ENCODE measurements at regions not wholly inside any gene's neighbourhood (a gene's known extent, or its start where the extent isn't known, plus 50 kb on each side); places are given as distances from the start of the nearest gene placed in this dataset.
"Not testable (repeated sequence)": the region's sequence is repeated elsewhere in the genome, so short reads cannot be mapped to it uniquely, and the experiment has no call there.

GRCh38 chr12:89225808-89226411, 126.4 kb downstream of the DUSP6 start:
- DNase-seq: no peak

- DNase-seq: no peak
Observed at GRCh38 chr12:89225401-89225800, 126.9 kb downstream of the DUSP6 start.

DNA sequence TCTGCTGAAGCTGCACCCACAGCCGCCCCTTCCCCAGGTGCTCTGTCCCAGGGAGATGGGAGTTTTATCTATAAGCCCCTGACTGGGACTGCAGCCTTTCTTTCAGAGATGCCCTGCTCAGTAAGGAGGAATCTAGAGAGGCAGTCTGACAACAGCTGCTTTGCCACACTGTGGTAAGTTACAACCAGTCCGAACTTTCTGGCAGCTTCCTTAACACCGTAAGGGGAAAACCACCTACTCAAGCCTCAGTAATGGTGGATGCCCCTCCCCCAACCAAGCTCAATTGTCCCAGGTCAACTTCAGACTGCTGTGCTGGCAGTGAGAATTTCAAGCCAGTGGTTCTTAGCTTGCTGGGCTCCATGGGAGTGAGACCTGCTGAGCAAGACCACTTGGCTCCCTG, 129.7 kb downstream of the DUSP6 start:
- not testable (repeated sequence) for DNase-seq

DNA sequence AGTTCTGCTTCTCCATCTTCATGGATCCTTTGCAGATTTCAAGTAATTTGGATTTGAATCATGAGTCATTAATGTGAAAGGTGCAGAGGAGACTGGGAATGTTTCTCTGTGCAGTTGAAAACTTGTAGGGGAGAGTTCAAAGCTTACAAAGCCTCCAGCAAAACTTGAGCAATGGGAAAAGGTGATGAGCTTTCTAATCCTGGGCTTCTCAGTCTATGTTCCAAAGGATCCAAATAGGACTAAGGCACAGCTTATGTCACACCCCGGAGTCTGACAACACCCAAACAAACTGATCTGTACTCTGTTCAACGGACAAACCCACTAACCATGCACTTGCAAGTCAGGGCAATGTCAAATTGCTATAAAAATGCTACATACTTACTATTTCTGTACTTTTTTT, 134.8 kb downstream of the DUSP6 start:
- DNase-seq: no peak

- no peak for DNase-seq
Observed at GRCh38 chr12:89216211-89216952, 135.9 kb downstream of the DUSP6 start.

DNA sequence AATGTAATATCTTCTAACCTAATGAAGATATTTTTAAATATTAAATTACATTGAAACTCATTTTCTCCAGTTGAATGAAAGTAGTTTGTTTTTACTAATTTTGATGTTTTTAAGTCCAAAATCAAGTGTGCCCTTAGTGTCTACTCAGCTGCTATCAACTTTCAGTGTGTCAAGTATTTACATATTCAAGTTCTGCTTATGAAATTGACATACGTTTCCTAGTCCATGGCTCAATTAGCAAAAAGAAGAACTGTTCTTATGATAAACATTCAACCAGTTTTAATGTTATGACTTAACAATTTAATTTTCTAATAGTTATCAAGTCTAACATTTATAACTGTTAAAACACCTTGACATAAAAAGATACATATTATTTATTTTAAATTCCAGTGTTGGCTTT, 137.1 kb downstream of the DUSP6 start:
- no peak for DNase-seq

GRCh38 chr12:89213747-89214146, 138.6 kb downstream of the DUSP6 start:
- no peak for DNase-seq

GRCh38 chr12:89213139-89213538, 139.2 kb downstream of the DUSP6 start:
- DNase-seq: no peak

- no peak for DNase-seq
Observed at GRCh38 chr12:89212339-89212771, 139.9 kb downstream of the DUSP6 start.

GRCh38 chr12:89211456-89211855, 140.8 kb downstream of the DUSP6 start:
- no peak for DNase-seq

DNA sequence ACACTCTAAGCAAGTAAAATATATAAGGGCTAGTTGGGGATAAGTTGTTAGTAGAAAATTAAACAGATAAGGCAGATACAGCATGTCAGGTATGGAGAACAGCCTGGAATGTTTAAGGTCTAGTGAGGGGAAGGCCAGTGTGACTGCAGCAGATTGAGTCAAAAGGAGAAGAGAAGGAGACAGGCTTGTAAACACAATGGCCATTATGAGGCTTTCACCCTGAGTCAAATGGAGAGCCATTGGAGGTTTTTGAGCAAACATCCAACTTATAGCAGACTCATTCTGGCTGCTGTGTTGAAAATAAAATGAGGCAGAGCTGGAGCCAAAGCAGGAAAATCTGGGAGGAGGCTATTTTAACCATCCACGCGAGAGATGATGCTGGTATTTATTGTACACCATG, 142.0 kb downstream of the DUSP6 start:
- DNase-seq: no peak

- no peak for DNase-seq
Observed at GRCh38 chr12:89208661-89209096, 143.6 kb downstream of the DUSP6 start.

- no peak for DNase-seq
Observed at GRCh38 chr12:89206390-89206789, 145.9 kb downstream of the DUSP6 start.

GRCh38 chr12:89205517-89205916, 146.8 kb downstream of the DUSP6 start:
- no peak for DNase-seq

- no peak for DNase-seq
Observed at GRCh38 chr12:89203144-89203543, 149.2 kb downstream of the DUSP6 start.

DNA sequence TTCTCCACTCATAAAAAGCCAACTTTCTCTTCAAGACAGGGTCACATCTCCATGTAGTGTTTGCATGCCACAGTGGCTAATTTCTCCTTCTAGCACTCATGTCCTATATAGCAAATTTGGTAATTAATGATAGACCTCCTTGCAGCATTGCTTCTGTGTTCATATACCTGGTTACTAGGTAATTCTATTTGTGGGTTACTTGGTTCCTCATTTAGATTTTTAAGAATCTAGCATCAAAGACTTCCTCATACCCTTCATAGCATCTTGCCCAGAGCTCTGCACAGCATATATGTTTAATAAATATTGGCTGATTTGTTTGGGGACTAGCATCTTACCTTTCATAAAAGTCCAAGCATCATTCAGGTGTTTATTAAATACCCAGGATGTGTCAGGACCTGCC, 152.1 kb downstream of the DUSP6 start:
- DNase-seq: no peak

- no peak for DNase-seq
Observed at GRCh38 chr12:89195470-89195869, 156.8 kb downstream of the DUSP6 start.

DNA sequence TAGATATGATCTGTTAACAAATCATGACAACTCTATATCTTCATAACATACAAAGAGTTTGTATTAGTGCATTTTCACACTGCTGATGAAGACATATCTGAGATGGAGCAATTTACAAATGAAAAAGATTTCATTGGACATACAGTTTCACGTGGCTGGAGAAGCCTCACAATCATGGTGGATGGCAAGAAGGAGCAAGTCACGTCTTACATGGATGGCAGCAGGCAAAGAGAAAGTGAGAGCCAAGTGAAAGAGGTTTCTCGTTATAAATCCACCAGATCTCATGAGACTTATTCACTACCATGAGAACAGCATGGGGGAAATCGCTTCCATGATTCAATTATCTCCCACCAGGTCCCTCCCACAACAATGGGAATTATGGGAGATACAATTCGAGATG, 157.6 kb downstream of the DUSP6 start:
- no peak for DNase-seq

- no peak for DNase-seq
Observed at GRCh38 chr12:89192429-89192828, 159.9 kb downstream of the DUSP6 start.

DNA sequence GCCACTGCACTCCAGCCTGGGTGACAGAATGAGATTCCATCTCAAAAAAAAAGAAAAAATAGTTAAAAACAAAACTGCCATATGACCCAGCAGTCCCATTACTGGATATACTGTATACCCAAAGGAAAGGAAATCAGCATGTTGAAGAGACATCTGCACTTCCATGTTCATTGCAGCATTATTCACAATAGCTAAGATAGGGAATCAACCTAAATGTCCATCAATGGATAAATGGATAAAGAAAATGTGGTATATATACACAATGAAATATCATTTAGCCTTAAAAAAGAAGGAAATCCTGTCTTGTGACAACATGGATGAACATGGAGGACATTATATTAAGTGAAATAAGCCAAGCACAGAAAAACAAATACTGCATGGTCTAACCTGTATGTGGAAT, 160.7 kb downstream of the DUSP6 start:
- not testable (repeated sequence) for DNase-seq

- no peak for DNase-seq
Observed at GRCh38 chr12:89189448-89189847, 162.9 kb downstream of the DUSP6 start.

- DNase-seq: no peak
Observed at GRCh38 chr12:89187507-89187906, 164.8 kb downstream of the DUSP6 start.

DNA sequence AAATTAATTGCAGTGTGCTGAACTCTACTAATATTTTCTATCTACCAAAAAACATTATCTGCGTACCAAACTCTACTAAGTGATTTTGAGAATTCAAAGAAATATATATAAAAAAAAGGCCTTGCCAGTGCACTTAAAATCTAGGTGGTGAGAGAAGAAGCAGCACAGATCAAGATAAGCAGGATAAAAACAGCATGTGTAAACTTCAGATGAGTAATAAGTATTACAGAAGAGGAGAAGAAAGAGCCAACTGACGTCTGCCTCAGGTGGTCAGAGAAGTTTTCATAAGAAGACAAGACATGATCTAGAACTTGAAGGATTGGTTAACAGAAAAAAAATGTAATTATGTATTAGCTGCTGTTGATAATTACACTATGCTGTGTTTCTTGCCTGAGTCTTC, 166.4 kb downstream of the DUSP6 start:
- DNase-seq: no peak

GRCh38 chr12:89185181-89185580, 167.1 kb downstream of the DUSP6 start:
- no peak for DNase-seq

GRCh38 chr12:89183985-89184435, 168.3 kb downstream of the DUSP6 start:
- DNase-seq: no peak

Data from NCI-H1694 treated with DMSO at 0.1 percent for 48 hours (cell line).